LoVo (cell line): ENCODE measurements at regions not wholly inside any gene's neighbourhood (a gene's known extent, or its start where the extent isn't known, plus 50 kb on each side); places are given as distances from the start of the nearest gene placed in this dataset.

Experiments used
- DNase-seq: peaks from one replicate; pipeline ENCODE4 v3.0.0-alpha.2; 2016; ENCODE audit warnings: low spot score

DNA sequence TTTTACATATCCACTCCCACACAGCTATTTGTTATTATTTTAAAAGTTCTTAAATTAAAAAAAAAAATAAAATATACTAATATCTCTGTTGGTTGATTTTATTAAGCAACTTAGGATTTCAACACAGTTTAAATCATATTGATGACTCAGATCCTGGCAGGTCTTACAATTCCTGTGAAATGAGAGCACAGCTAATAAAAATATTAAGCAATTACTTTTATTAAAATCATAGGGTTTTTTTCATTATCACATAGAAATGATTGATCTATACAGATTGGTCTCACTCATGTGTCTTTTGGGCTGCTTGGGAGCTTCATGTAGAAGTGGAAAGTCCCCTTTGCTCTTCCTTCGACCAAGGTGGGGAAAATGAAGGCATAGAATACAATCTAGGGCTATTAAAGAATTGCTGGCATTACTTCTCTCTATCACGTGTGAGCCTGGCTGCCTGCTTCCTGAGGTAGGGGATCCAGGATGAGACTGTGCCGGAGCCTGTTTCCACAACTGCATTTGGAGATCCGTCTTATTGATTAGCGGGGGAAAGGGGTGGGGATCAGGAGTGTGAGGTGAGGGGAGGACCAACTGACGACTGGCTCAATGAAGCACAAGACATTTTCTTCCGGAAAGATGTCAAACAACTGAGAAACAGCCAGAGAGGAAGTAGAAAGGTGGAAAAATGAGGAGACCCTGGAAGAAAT lies 858.0 kb downstream of the USP25 start:
- DNase-seq = no peak

DNA sequence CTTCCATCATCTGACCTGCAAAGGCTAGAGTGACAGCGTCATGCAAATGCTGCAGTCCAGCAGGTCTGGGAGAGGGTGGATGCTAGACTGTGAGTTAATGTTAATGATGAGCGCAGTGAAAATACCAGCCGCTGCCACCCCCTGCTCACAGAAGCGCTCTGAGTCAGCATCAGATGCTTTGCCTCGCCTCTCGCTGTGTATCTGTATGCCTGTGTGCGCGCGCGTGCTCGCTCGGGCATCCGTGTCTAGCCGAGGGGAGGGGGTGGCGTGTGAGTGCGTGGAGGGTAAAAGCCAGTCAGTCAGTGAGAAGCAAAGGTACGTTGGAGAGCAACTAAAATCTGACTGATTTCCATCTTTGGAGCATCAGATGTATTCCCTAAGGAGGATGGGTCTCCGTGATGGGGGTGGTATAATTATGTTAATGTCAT lies 858.7 kb downstream of the USP25 start:
- DNase-seq = no peak

DNA sequence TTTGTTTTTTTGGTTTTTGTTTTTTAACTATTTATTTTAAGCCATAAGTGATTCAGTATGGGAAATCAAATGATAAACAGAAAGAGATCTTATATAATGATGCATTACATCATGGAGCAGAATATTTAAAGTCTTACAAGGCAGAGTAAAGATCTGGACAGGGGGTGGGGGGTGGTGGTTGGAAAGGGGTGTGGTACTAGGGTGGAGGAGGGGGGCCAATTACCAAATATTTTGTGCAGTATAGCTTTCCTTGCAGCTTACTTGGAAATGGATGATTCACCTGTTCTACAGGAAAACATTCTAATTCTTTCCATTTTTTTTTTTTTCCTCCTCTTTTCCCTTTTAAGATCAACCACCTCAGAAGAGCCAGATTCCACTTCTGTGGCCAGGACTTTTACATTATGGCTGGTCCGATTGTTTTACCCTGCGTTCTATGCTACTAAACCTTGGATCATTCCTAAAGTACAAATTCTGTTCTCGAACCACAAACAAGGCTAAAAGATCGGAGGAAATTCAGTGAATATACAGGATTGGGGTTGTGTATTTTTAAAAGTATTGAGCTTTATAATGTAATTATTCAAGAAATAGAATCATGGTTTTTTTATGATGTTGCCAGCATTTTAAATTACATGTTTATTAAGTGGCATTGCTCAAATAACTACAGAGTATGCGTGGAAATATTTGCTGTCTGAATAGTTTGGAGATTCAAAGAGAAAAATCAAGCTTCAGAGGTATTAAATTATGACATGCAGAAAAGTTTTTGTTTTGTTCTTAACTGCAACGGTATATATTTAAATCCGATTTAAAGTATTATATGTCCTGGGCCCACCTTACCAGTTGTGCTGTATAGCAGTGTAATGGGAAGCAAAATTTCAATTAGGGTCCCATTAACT lies 859.5 kb downstream of the USP25 start:
- DNase-seq = no peak

DNA sequence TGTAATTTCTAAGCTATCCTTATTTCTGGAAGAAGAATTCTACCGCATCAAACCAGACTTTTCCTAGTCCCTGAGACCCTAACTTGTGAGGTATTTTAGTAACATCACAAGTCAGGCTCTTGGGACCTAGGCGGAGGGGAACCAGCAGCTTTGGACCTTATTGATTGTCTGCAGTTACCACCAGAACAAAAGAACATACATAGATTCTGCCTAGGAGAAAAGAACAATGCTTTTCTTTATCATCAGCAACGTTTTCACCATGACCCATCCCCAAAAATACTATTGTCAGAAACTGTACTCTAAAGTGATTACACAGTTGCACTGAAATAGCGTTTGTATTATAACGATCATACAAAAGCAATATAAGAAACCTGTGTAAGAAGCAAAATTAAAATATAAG lies 860.4 kb downstream of the USP25 start:
- DNase-seq = no peak

DNA sequence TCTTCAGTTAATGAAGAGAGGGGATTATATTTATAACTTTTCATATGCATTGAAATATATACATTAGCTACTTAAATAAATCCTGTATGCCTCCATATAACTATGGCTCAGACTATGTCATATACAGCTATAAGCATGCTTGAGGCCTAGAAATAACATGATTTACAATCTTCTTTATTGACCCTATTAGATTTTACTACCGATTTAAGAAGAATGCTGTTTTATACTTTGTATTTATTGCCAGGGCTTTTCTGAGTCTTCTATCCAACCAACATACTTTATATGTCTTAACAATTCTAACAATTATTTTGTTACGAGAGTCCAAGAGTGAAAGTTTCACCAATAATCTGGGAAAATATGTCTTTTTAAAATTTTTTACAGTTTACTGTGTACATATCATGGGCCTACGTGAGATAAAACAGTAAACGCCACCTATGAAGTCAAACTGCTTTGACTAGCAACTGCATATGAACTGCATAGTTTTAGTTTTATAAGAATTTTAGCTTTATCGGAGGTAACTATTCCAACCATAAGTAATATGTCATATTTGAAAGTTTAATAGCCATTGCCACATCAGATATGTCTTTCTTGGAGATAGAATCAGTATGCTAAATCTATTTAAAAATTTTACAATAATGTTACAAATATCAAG lies 861.0 kb downstream of the USP25 start:
- no peak for DNase-seq

DNA sequence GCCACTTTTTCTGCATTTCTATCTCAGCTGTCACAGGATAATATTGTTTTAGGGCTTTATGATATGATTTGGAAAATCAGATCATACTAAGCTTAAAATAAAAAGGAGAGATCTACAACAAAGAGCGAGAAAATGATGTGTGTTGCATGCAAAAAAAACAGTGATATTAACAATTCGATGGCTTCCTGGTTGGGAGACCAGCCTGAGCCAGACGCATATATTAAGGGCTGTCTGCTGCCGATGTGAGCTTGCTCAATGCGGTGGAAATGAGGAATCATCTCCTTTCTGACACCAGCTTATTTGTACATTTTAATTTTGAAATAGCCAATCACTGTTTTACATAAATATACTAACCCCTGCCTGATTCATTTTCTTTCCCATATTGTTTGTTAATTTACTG lies 862.6 kb downstream of the USP25 start:
- no peak for DNase-seq

DNA sequence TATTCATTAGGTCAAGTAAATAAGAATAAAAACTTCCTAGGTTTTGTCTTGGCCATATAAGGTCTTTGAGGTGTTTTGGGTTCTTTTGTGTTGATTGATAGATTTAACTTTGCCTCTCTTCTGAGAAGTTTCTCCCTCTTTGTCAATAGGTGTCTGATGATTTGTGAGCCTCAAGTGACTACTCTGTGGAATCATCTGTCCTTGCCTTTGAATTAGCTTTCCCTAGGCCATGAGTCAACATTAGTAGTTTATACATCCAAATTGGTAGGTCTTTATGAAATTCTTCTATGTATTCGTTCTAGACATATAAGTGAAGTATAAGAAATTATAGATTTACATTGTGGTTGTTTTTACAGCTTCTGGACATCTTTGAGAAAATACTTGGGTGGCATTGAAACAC lies 864.4 kb downstream of the USP25 start:
- DNase-seq = no peak

DNA sequence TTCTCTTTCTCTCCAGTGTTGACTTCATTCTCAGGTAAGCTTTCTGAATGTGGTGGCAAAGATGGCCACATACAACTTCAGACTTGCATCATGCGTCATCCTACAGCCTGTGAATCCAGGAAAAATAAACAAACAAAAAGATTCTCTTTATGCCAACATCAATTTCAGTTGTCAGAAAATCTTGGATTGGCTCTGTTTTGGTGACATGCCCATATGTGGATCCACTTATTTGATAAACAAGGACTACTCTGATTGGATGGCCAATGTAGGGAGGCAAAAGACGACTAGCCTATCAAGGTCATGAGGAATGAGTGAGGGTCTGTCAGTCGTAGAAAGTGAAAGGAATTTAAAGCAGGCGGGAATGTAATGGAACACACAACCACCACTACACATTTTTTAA lies 866.6 kb downstream of the USP25 start:
- no peak for DNase-seq

DNA sequence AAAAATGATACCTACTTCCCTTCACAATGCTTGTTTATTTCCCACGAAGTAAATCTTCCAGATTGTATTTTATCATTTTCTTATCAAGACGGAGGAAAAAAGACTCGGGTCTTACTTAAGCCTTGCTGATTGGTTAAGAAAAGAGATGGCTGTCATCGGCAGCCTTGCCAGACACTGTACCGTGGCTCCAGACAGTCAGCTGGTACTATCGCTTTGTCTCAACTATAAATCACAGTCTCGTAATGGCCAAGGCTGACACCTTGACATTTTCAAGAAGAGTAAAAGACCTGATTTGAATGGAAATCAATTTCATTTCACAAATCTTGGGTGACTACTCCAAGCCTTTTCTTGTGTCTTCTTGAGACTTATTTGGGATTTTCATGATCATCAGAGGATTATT lies 868.0 kb downstream of the USP25 start:
- no peak for DNase-seq

DNA sequence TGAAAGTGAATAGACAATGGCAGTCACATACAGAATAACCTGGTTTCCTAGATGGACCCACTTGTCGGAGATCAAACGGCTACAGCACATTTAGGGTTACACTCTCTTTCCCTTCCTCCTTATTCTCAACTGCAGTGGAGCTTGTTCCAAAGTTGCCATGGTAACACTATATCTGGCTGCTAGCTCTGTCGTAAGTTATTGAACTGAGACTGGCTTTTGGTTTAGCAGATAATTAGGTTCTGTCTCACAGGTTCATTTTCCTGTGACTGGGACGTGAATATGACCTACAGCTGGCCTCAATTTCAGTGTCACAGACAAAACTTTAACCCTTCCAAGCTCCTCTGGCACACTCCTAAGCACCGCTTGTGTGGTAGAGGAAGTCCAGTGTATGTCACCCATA lies 875.8 kb downstream of the USP25 start:
- DNase-seq = no peak

DNA sequence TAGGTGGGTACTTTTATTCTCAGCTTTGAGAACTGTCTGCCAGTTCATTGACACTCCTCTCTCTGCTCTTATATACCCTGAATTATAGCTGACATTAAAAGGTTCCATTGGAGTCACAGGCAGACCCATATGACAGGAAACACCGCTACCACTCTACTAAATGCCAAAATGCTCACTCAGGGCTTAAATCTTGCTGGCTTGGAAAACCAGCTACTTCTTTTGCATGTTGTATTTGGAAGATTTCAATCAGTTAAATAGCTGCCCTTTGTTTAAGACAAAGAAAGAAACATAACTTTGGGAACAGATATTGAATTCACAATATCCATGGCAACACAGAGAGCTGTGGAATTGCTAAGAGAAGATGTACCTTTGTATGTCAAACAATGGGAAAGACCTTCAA lies 876.5 kb downstream of the USP25 start:
- DNase-seq = no peak

DNA sequence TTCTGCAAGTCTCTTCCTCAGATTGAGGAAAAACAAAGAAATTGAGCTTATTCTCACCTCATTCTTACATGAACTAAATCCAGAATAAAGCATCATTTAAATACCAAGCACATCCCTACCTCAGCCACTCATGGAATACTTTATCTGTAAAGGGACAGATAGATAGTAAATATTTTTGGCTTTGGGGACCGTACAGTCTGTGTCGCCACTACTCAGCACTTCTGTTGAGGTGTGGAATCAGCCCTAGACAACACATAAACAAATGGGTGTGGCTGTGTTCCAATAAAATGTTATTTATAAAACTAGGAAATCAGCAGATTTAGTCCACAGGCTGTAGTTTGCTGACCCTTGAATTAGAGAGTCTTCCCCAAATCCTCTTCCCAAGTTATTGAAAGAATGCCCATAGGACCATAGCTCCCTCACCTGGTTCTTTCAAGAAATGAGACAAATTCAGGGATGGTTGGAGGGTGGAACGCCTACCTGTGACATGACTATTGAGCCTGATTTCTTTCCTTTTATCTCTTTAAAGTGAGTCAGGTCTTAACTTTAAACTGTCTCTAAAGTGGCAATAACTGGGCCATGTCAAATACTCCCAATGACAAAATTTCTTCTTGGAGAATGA lies 878.5 kb downstream of the USP25 start:
- DNase-seq = no peak

DNA sequence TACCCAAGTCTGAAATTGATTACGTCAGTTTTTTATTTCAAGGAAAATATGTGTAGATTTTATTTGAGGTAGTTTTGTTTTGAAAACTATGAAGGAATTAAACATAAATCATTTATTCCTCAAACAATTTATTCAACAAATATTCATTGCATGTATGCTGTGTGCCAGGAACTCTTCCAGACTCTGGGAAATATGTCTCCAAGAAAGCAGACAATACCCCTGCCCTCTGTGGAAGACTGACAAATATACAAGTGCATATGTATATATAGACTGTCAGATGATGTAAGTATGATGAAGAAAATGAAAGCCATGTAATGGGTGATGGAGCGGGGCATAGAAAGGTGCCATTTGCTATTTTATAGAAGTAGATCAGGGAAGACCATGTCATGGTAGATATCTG lies 889.5 kb downstream of the USP25 start:
- no peak for DNase-seq

DNA sequence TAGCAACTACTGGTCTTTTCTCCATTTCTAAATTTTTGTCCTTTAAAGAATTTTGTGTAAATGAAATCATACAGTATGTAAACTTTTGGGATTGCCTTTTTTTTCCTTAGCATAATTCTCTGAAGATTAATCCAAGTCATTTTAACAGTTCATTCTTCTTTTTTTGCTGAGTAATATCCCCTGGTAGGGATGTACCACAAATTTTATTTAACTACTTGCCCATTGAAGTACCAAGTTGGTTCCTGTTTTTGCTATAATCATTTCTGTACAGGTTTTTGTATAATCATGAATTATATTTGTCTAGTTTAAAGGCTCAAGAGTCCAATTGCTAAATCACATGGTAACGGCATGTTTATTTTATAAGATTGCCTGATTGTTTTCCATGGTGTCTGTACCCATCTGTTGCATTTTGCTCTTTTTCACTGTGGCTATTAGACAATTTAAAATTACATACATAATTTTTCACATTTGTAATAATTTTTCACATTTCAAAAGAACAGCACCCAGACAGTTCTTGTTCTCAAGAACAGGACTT lies 891.1 kb downstream of the USP25 start:
- DNase-seq = no peak

DNA sequence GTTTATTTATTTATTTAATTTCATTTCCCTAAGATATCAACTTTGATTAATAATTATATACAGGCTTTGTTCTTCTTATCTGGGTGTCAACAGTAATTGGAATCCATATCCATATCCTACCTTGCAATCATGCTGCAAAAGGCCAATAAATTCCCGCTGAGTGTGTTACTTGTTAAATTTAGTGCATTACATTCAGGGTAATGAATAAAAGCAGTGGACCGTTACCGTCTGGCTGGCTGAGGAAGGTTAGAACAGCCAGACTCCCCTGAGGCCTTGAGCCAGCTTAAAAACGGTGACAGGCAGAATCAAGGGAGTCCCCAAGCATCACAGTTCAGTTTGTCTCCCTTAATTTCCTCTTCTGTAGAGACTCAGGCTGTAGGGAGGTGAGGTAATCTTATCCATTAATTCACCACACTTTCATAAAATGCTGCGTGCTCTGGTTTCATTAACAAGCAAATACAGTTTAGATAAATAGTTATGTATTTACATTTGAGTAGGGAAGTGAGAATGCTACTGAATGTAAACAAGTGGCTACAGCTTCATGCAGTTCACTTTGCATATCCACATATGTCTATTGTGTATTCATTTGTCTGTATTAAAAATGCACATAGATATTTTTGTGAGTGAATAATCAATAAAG lies 888.2 kb upstream of the CXADR start:
- no peak for DNase-seq

DNA sequence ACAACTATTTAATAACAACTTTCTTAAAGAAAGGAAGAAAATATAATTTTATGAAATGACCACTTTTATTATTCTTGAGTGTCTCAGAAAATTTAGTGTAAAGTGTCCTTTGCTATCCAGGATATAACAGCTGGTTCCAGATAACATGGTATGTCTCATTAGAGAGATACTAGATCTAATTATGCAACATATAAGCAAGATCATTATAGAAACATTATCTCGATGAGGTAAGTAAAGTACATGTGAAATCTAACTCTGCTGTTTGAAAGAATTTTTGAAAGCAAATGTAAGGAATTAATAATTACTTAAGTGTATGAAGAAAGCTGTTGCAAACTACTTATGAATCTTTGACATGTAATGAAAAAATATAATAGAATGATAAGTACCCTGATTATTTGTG lies 887.4 kb upstream of the CXADR start:
- no peak for DNase-seq

DNA sequence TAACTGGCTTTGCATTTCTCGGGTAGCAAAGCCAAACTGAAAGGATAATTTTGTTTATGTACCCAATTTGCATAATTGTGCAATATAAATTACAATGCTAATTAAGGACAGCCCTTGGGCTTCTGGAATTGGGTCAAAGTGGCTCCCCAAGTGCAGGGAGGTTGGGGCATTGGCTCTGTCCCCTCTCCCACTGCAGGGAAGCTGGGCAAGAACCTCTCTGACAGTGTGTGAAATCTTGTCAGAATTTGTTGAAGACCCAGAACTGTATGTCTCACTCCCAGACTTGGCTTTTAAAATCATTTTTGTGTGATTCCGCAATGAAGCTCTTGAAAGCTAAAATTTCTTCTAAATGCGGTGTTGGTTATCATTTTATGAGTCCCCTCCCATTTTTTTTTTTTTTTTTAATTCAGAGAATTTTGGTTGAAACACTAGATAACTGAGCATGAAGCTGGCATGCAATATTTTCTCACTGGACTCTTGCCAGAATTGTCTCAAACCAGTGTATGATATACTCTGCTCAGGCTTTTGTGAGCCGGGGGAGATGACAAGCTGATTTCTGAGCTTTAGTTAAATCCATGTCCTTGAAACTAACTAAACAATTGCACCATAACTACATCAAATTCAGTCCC lies 878.9 kb upstream of the CXADR start:
- DNase-seq = no peak

DNA sequence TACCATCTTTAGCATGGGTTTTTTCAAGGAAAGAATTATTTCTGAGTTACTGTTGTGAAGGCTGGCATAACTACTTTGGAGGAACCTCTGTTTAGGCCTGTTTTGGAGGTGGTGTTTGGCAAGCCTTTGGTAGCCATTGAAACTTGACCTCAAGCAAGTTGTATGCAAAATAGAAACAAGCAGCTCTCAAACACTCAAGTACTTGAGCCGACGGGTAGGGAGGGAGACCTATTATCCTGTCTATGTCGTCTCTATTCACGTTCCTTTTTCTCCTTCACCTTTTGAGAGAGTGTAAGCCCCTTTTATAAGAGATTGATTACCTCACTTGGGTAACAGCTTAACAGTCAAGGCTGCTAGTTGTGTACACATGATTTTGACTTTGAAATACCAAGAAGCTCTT lies 878.3 kb upstream of the CXADR start:
- no peak for DNase-seq

DNA sequence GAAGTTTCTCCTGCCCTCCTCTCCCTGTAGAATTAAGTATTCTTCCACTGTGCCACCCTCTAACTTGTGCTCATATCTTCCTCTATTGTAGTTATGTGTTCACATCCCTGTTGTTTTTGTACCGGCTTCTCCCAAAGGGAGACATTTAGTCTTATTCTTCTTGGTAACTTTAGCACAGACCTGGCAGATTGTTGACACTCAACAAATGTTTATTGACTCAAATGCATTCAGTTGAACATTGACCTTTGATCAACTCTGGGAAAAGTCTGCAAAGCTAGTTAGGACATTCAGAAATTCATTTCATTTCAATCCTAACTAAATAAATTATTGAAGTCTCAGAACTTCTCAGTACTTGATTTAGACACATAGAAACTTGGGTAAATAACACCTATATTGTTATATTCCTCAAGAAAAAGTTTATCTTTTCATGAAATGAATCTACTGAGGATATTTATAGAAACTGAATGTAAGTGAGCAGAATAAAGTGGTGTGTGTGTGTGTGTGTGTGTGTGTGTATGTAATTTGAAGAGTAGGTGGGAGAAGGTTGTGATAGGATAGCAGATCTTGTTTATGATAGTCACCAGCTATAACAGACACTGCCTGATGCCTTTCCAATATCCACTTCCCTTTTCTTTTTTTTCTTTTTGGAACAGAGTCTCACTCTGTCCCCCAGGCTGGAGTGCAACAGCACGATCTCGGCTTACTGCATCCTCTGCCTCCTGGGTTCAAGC lies 872.4 kb upstream of the CXADR start:
- DNase-seq = no peak

DNA sequence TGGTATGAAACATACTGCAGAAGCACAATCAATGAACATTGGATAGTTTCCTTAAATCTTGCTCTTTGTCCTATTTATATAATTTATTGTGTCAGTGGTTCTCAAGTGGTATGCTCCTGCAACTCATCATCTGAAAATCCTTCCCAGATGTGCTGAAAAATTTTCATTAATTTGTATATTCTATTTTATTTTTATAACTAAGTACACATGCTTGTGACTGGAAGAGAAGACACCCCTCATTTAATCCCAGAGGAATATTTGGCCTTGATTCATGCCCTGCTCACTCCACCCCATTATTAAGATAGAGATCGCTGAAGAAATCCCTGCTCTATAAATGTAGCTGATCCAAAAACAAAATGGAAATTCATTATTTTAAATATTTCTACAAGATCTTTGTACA lies 870.5 kb upstream of the CXADR start:
- DNase-seq = no peak

DNA sequence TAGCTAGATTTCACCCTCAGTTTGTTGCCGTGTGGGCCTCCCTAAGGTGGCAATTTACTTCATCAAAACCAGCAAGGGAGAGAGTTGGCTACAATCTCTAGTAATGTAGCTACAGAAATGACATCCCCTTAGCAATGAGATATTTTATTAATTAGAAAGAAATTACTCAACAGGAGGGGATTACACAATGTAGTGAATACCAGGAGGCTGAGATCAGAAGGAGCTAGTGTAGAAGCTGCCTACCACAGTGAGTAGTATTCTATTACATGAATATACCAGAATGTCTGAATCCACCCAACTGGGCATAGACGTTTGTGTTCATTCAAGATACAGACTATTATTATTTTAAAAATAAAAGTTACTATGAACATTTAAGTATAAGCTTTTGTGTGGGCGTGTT lies 868.2 kb upstream of the CXADR start:
- DNase-seq = no peak
